WTC11 (cell line): ENCODE measurements at regions not wholly inside any gene's neighbourhood (a gene's known extent, or its start where the extent isn't known, plus 50 kb on each side); places are given as distances from the start of the nearest gene placed in this dataset.

ENCODE experiments used
- ATAC-seq: fragments of 200-7000 bp; cut with Tn5 transposase; 2 replicates; pipeline ENCODE4 v1.10.0; 2021; ENCODE audit warnings: mild to moderate bottlenecking, moderate library complexity
- CTCF ChIA-PET: fragments of 300-600 bp; sonication (Branson Sonifier 250); formaldehyde crosslinking; loops from one replicate; lab custom pipeline; 2021; ENCODE audit warnings: antibody characterized with exemption; lab: Charles Lee
- POLR2A ChIA-PET: fragments of 350-600 bp; sonication (Branson Sonifier 250); formaldehyde crosslinking; loops from one replicate; lab custom pipeline; 2021; ENCODE audit warnings: antibody characterized with exemption; lab: Charles Lee
- DNase-seq: peaks from one replicate; pipeline ENCODE4 v3.0.0; 2021; ENCODE audit warnings: low spot score
- H3K27ac Mint-ChIP-seq: 2 replicates; pipeline ENCODE4 v1.8.0; 2021; ENCODE audit warnings: mixed read lengths
- H3K27me3 Mint-ChIP-seq: 2 replicates; pipeline ENCODE4 v1.8.0; 2021; ENCODE audit warnings: low read depth, mild to moderate bottlenecking, moderate library complexity, mixed read lengths
- H3K36me3 Mint-ChIP-seq: 2 replicates; pipeline ENCODE4 v1.8.0; 2021; ENCODE audit warnings: mixed read lengths
- H3K4me1 Mint-ChIP-seq: 2 replicates; pipeline ENCODE4 v1.8.0; 2022; ENCODE audit warnings: mixed read lengths
- H3K4me3 Mint-ChIP-seq: 2 replicates; pipeline ENCODE4 v1.8.0; 2021; ENCODE audit warnings: mild to moderate bottlenecking, moderate library complexity, mixed read lengths
- H3K9me3 Mint-ChIP-seq: 2 replicates; pipeline ENCODE4 v1.8.0; 2021; ENCODE audit warnings: mixed read lengths
- CREB1 ChIP-seq: sonication (generic); formaldehyde crosslinking; IDR thresholded peaks from 2 replicates; pipeline ENCODE4 v1.8.0; 2023; ENCODE audit warnings: mild to moderate bottlenecking, missing genetic modification reagents
- CTCF ChIP-seq: fragments of 200-600 bp; IDR thresholded peaks from 2 replicates; pipeline ENCODE4 v1.8.0; 2022; ENCODE audit warnings: antibody characterized with exemption
- E2F4 ChIP-seq: sonication (generic); formaldehyde crosslinking; IDR thresholded peaks from 2 replicates; pipeline ENCODE4 v1.8.1; 2022; ENCODE audit warnings: low read depth, mild to moderate bottlenecking, moderate library complexity, missing genetic modification reagents, borderline replicate concordance
- FOXJ3 ChIP-seq: sonication (generic); formaldehyde crosslinking; IDR thresholded peaks from 2 replicates; pipeline ENCODE4 v1.9.0; 2021; ENCODE audit warnings: missing genetic modification reagents, mild to moderate bottlenecking, borderline replicate concordance
- HMGA2 ChIP-seq: fragments of 250-450 bp; sonication (Bioruptor Pico); IDR thresholded peaks from 2 replicates; pipeline ENCODE4 v1.4.0; 2021; ENCODE audit warnings: mild to moderate bottlenecking, moderate library complexity
- HMGXB4 ChIP-seq: sonication (generic); formaldehyde crosslinking; IDR thresholded peaks from 2 replicates; pipeline ENCODE4 v1.8.1; 2023; ENCODE audit warnings: mild to moderate bottlenecking, moderate library complexity, missing genetic modification reagents
- IRF2 ChIP-seq: sonication (generic); formaldehyde crosslinking; IDR thresholded peaks from 2 replicates; pipeline ENCODE4 v1.8.0; 2022; ENCODE audit warnings: low read depth, missing genetic modification reagents, borderline replicate concordance
- MAX ChIP-seq: sonication (generic); formaldehyde crosslinking; IDR thresholded peaks from 2 replicates; pipeline ENCODE4 v1.8.0; 2022; ENCODE audit warnings: mild to moderate bottlenecking, missing genetic modification reagents
- NFE2L1 ChIP-seq: sonication (generic); formaldehyde crosslinking; IDR thresholded peaks from 2 replicates; pipeline ENCODE4 v1.8.1; 2023; ENCODE audit warnings: missing genetic modification reagents
- OVOL2 ChIP-seq: fragments of 250-450 bp; sonication (Bioruptor Pico); IDR thresholded peaks from 2 replicates; pipeline ENCODE4 v1.9.0; 2021; ENCODE audit warnings: mild to moderate bottlenecking, borderline replicate concordance
- PRDM15 ChIP-seq: sonication (generic); formaldehyde crosslinking; IDR thresholded peaks from 2 replicates; pipeline ENCODE4 v1.8.0; 2022; ENCODE audit warnings: missing genetic modification reagents
- TCF7 ChIP-seq: sonication (generic); formaldehyde crosslinking; IDR thresholded peaks from 2 replicates; pipeline ENCODE4 v1.8.0; 2022; ENCODE audit warnings: mild to moderate bottlenecking, low read depth, missing genetic modification reagents, moderate library complexity
- ZBTB21 ChIP-seq: sonication (generic); formaldehyde crosslinking; IDR thresholded peaks from 2 replicates; pipeline ENCODE4 v1.8.1; 2023; ENCODE audit warnings: mild to moderate bottlenecking, missing genetic modification reagents, borderline replicate concordance
- ZNF232 ChIP-seq: sonication (generic); formaldehyde crosslinking; IDR thresholded peaks from 2 replicates; pipeline ENCODE4 v1.8.0; 2022; ENCODE audit warnings: mild to moderate bottlenecking, missing genetic modification reagents
- ZNF263 ChIP-seq: sonication (generic); formaldehyde crosslinking; IDR thresholded peaks from 2 replicates; pipeline ENCODE4 v1.8.1; 2022; ENCODE audit warnings: low read depth, mild to moderate bottlenecking, moderate library complexity, missing genetic modification reagents
- ZNF416 ChIP-seq: fragments of 250-450 bp; sonication (Bioruptor Pico); IDR thresholded peaks from 2 replicates; pipeline ENCODE4 v1.9.0; 2021; ENCODE audit warnings: mild to moderate bottlenecking, inconsistent platforms
- ZNF512 ChIP-seq: sonication (generic); formaldehyde crosslinking; IDR thresholded peaks from 2 replicates; pipeline ENCODE4 v1.8.1; 2022; ENCODE audit warnings: missing genetic modification reagents, borderline replicate concordance
- TF ChIP-seq, protein P1 (sequence below): sonication (generic); formaldehyde crosslinking; IDR thresholded peaks from 2 replicates; pipeline ENCODE4 v1.8.1; 2023; ENCODE audit warnings: mild to moderate bottlenecking, missing genetic modification reagents, moderate library complexity
- TF ChIP-seq, protein P2 (sequence below): fragments of 250-450 bp; sonication (Bioruptor Pico); IDR thresholded peaks from 2 replicates; pipeline ENCODE4 v1.9.0; 2021; ENCODE audit warnings: mild to moderate bottlenecking

DNA sequence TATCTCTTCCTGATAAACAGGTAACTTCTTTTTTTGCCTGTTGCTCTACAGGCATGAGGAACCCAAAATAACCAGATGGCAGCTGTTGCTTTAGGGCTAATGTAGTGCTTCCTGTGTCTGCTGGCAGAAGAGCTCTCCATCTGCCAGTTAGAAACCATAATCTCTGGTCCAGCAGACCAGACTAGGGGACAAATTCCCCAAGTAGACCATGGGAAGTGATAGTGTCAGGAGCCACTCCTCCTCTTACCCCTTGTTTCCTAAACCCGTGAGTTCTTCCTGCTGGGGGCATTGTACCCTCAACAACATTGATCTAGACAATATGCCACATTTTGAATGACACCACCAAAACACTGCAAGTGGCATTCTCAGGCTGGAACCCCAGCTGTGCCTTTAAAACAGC is 135.9 kb downstream of the DLEU7 start (continued):
- TF ChIP-seq PRDM15: no peak
- no peak for TF ChIP-seq HMGA2
- TF ChIP-seq FOXJ3 (CRISPR knock-in tag): no peak
- TF ChIP-seq IRF2 (CRISPR knock-in tag): no peak
- no peak for TF ChIP-seq MAX (CRISPR knock-in tag)

DNA sequence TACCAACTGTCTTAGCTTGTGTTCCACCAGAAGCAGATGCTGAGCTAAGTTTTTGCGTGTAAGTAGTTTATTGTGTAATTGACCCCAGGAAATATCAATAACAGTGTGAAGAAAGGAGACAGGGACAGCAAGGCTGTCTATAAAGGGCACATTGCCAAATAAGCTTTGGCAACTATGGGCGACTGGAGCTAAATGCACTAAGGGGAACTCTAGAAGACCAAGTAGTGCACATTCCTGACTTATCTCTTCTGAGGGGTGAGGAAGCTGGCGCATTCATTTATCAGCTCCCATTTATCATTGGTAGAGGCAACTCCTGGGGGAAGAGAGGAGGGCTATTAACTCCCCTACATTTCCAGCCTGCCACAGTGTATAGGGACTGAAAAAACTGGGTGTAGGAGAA is 135.0 kb downstream of the DLEU7 start:
- H3K4me3 Mint-ChIP-seq: no peak overlapping the region
- CTCF ChIA-PET: no interaction called here
- no peak for DNase-seq
- peaks cover 2% of the 10 kb centered on the region for H3K4me1 Mint-ChIP-seq
- POLR2A ChIA-PET: no interaction called here
- TF ChIP-seq E2F4 (CRISPR knock-in tag) (no peak), ZNF416 (CRISPR knock-in tag) (no peak), HMGA2 (no peak), TCF7 (no peak), NFE2L1 (no peak)
- TF ChIP-seq, protein P1, sequence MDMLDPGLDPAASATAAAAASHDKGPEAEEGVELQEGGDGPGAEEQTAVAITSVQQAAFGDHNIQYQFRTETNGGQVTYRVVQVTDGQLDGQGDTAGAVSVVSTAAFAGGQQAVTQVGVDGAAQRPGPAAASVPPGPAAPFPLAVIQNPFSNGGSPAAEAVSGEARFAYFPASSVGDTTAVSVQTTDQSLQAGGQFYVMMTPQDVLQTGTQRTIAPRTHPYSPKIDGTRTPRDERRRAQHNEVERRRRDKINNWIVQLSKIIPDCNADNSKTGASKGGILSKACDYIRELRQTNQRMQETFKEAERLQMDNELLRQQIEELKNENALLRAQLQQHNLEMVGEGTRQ (CRISPR knock-in tag): no peak
- H3K36me3 Mint-ChIP-seq: no peaks in the 10 kb centered on the region
- no peak for ATAC-seq
- no peak overlapping the region for H3K27ac Mint-ChIP-seq
- H3K9me3 Mint-ChIP-seq: no peaks in the 10 kb centered on the region
- H3K27me3 Mint-ChIP-seq: no peaks in the 10 kb centered on the region

DNA sequence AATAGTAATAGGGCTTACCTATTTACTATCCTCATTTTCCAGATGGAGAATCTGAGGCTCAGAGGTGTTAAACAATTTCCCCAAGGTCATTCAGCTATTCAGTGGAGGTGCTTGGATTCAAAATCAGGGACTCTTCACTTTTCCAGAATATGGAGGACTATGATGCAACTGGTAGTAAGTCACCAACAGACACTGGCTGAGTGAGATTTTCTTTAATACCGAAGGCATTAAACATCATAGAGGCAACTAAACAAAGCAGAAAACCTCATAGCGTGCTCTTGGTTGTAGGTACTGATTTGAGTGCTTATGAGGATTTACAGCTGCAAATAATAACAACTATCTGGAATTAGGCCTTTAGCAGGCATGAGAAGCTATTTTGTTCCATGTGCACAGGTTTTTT is 134.4 kb downstream of the DLEU7 start:
- no peak for DNase-seq
- Mint-ChIP-seq H3K4me3 (no peak overlapping the region), H3K36me3 (no peaks in the 10 kb centered on the region), H3K27ac (no peak overlapping the region), H3K9me3 (no peaks in the 10 kb centered on the region), H3K27me3 (no peaks in the 10 kb centered on the region), H3K4me1 (no peaks in the 10 kb centered on the region)
- POLR2A ChIA-PET: no interaction called here
- ATAC-seq: no peak
- CTCF ChIA-PET: no interaction called here
- TF ChIP-seq ZBTB21 (CRISPR knock-in tag) (no peak), CREB1 (CRISPR knock-in tag) (no peak), ZNF232 (CRISPR knock-in tag) (no peak), OVOL2 (no peak), ZNF512 (CRISPR knock-in tag) (no peak), ZNF263 (CRISPR knock-in tag) (no peak), PRDM15 (no peak), HMGXB4 (CRISPR knock-in tag) (no peak), CTCF (no peak)
- TF ChIP-seq, protein P2, sequence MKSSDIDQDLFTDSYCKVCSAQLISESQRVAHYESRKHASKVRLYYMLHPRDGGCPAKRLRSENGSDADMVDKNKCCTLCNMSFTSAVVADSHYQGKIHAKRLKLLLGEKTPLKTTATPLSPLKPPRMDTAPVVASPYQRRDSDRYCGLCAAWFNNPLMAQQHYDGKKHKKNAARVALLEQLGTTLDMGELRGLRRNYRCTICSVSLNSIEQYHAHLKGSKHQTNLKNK (CRISPR knock-in tag): no peak
